Endothelial cell of umbilical vein (primary cell): ENCODE measurements at regions not wholly inside any gene's neighbourhood (a gene's known extent, or its start where the extent isn't known, plus 50 kb on each side); places are given as distances from the start of the nearest gene placed in this dataset.

ENCODE experiments used
- BruUV-seq: library from RNA; stranded (reverse); fragments of 400-500 nt; replicated peaks from 2 replicates; lab custom pipeline; 2021; lab: Mats Ljungman, UMichigan
- CTCF ChIA-PET: fragments of 300-600, 350-600 bp; sonication (Branson Sonifier 250); formaldehyde crosslinking; loops from one replicate; lab custom pipeline; 2021; ENCODE audit warnings: antibody characterized with exemption, inconsistent platforms; lab: Charles Lee
- POLR2A ChIA-PET: fragments of 300-600, 350-600 bp; sonication (Branson Sonifier 250); formaldehyde crosslinking; loops from one replicate; lab custom pipeline; 2021; ENCODE audit warnings: antibody characterized with exemption, inconsistent platforms; lab: Charles Lee
- DNase-seq: peaks from one replicate; pipeline ENCODE4 v3.0.0-alpha.2; 2011; ENCODE audit warnings: low read depth, low spot score
- FAIRE-seq: peaks from 2 replicates; lab custom pipeline; 2011; peaks lifted over from hg19 to GRCh38; lab: Jason Lieb, UNC
- H2AFZ ChIP-seq: 2 replicates; pipeline ENCODE4 v1.6.0; 2012; ENCODE audit warnings: low read depth, low read length, control low read depth, inconsistent platforms
- H3K27ac ChIP-seq: 2 replicates; pipeline ENCODE4 v1.5.1; 2011; ENCODE audit warnings: low read depth, mild to moderate bottlenecking, control low read depth, low read length, moderate library complexity; ENCODE audit not compliant: insufficient read depth
- H3K27me3 ChIP-seq, 2 experiments: 2 replicates each; pipeline versions ENCODE4 v1.6.0 to v1.6.1; 2011; ENCODE audit warnings: low read length in 2 of 2, mixed read lengths in 1 of 2; ENCODE audit not compliant: control insufficient read depth in 2 of 2, insufficient read depth in 2 of 2
- H3K36me3 ChIP-seq, 2 experiments: 2 replicates in 1 of 2; 3 replicates in 1 of 2; pipeline ENCODE4 v1.5.1; 2011; ENCODE audit warnings: low read length in 2 of 2, mild to moderate bottlenecking in 1 of 2, moderate library complexity in 1 of 2; ENCODE audit not compliant: control insufficient read depth in 2 of 2, insufficient read depth in 2 of 2; ENCODE audit errors: extremely low read depth in 1 of 2
- H3K4me1 ChIP-seq: 3 replicates; pipeline ENCODE4 v1.5.1; 2011; ENCODE audit warnings: mild to moderate bottlenecking, low read length; ENCODE audit not compliant: control insufficient read depth, insufficient read depth; ENCODE audit errors: extremely low read depth
- H3K4me2 ChIP-seq: 2 replicates; pipeline ENCODE4 v1.6.1; 2011; ENCODE audit warnings: low read length, control low read depth, mixed read lengths; ENCODE audit not compliant: insufficient read depth
- H3K4me3 ChIP-seq, 3 experiments: fragments of 200-600 bp in 1 of 3; sonication (generic), shearing (Covaris generic) in 1 of 3; replicated peaks in 1 of 3; 2 replicates each; pipeline ENCODE4 v1.5.1; 2011 to 2016; ENCODE audit warnings: control low read depth in 3 of 3, low read length in 3 of 3, mild to moderate bottlenecking in 2 of 3, inconsistent platforms in 1 of 3, low read depth in 1 of 3, moderate library complexity in 1 of 3; ENCODE audit not compliant: insufficient read depth in 1 of 3
- H3K79me2 ChIP-seq: 2 replicates; pipeline ENCODE4 v1.6.0; 2012; ENCODE audit warnings: low read length, inconsistent platforms; ENCODE audit not compliant: control insufficient read depth, insufficient read depth
- H3K9ac ChIP-seq: replicated peaks from 2 replicates; pipeline ENCODE3; 2011; ENCODE audit warnings: low read length, control low read depth; ENCODE audit not compliant: insufficient read depth; ENCODE audit errors: extremely low read depth
- H3K9me1 ChIP-seq: replicated peaks from 3 replicates; pipeline ENCODE4 v1.6.0; 2011; ENCODE audit warnings: mild to moderate bottlenecking, low read length; ENCODE audit not compliant: control insufficient read depth, insufficient read depth; ENCODE audit errors: extremely low read depth
- H3K9me3 ChIP-seq: replicated peaks from 2 replicates; pipeline ENCODE4 v1.5.1; 2012; ENCODE audit warnings: low read length, inconsistent platforms; ENCODE audit not compliant: control insufficient read depth, insufficient read depth
- H4K20me1 ChIP-seq: replicated peaks from 2 replicates; pipeline ENCODE3; 2011; ENCODE audit warnings: mild to moderate bottlenecking, low read length; ENCODE audit not compliant: control insufficient read depth, insufficient read depth; ENCODE audit errors: extremely low read depth
- CTCF ChIP-seq, 2 donors: IDR thresholded peaks; 1 replicate in 1 of 2; 2 replicates in 1 of 2; pipeline ENCODE4 v1.5.1; 2011; ENCODE audit warnings: low read length in 2 of 2, mild to moderate bottlenecking in 2 of 2, moderate library complexity in 2 of 2, control low read depth in 1 of 2, inconsistent platforms in 1 of 2, low read depth in 1 of 2; ENCODE audit not compliant: insufficient read depth in 1 of 2; ENCODE audit errors: extremely low read depth in 1 of 2
- EZH2 ChIP-seq: IDR thresholded peaks from 2 replicates; pipeline ENCODE4 v1.6.1; 2012; ENCODE audit warnings: borderline replicate concordance, low read depth, mild to moderate bottlenecking, moderate library complexity, low read length, inconsistent platforms; ENCODE audit not compliant: severe bottlenecking
- FOS ChIP-seq: IDR thresholded peaks from 2 replicates; pipeline ENCODE4 v1.6.1; 2011; ENCODE audit warnings: mild to moderate bottlenecking, low read length, moderate library complexity, borderline replicate concordance; ENCODE audit not compliant: insufficient read depth
- GATA2 ChIP-seq: IDR thresholded peaks from 2 replicates; pipeline ENCODE4 v1.7.0; 2011; ENCODE audit warnings: low read depth, mild to moderate bottlenecking, moderate library complexity, mixed read lengths, low read length; ENCODE audit not compliant: insufficient read length, insufficient read depth
- JUN ChIP-seq: IDR thresholded peaks from 2 replicates; pipeline ENCODE4 v1.6.1; 2011; ENCODE audit warnings: borderline replicate concordance, low read depth; ENCODE audit not compliant: insufficient read length, insufficient read depth
- MAX ChIP-seq: IDR thresholded peaks from 2 replicates; pipeline ENCODE4 v1.6.1; 2011; ENCODE audit not compliant: insufficient read depth, insufficient read length
- MYC ChIP-seq: IDR thresholded peaks from one replicate; pipeline ENCODE4 v1.6.1; 2011; ENCODE audit warnings: mild to moderate bottlenecking, low read depth, low read length
- POLR2A ChIP-seq: IDR thresholded peaks from 2 replicates; pipeline ENCODE4 v1.6.1; 2012; ENCODE audit warnings: low read depth, mild to moderate bottlenecking, control low read depth, low read length
- POLR2AphosphoS5 ChIP-seq: IDR thresholded peaks from 2 replicates; pipeline ENCODE4 v1.6.1; 2012; ENCODE audit warnings: low read depth, mild to moderate bottlenecking, control low read depth, low read length, moderate library complexity; ENCODE audit not compliant: insufficient read depth
- dilution Hi-C: fragments of 300-500 bp; cut with MboI; formaldehyde crosslinking; loops from one replicate; pipeline ENCODE4 v1.15.0; 2019; ENCODE audit warnings: low sequenced_read_pairs; ENCODE audit not compliant: extremely low pct_ligation_motif_present
- intact Hi-C: fragments of 100-400 bp; cut with micrococcal nuclease; formaldehyde crosslinking; loops from one replicate; pipeline ENCODE4 v1.10.0; 2022

GRCh38 chr1:47686731-47687630 is 249.1 kb downstream of the FOXD2 start:
- BruUV-seq: no TSS peak
- H3K4me2 ChIP-seq: no peak overlapping the region
- dilution Hi-C loops (loop anchor here (25.0 kb wide), 1 partner anchor 225 kb away; no protein-coding TSS in a partner anchor), intact Hi-C loops (no loop called here)
- H3K27ac ChIP-seq: no peak overlapping the region
- ChIA-PET CTCF (interaction anchor here (1.0 to 1.5 kb wide), 3 partner anchors 10 to 250 kb away, joined by 3 to 5 read pairs (median 4); partner anchors contain the start of gene FOXD2), POLR2A (no interaction called here)
- FAIRE-seq: no peak
- H3K9me3 ChIP-seq: no peaks in the 10 kb centered on the region
- H3K27me3 ChIP-seq: peaks cover 2 to 6% of the 10 kb centered on the region in 2 experiments
- no peaks in the 10 kb centered on the region for H4K20me1 ChIP-seq
- no peaks in the 10 kb centered on the region for H3K4me1 ChIP-seq
- TF ChIP-seq FOS: no peak
- no peak for TF ChIP-seq MYC
- no peak for TF ChIP-seq MAX
- TF ChIP-seq CTCF (IDR thresholded peaks at IDR 0.05; ENCODE audit: extremely low read depth in 1 of 2, insufficient read depth in 1 of 2, low read depth in 1 of 2, low read length in 2 of 2): no peak
- TF ChIP-seq JUN: no peak
- no peak for TF ChIP-seq GATA2
- no peak for TF ChIP-seq POLR2A
- TF ChIP-seq POLR2AphosphoS5: no peak
- TF ChIP-seq EZH2: no peak
- no peaks in the 10 kb centered on the region for H3K36me3 ChIP-seq
- H2AFZ ChIP-seq: no peak overlapping the region
- no peak overlapping the region for H3K4me3 ChIP-seq
- DNase-seq: no peak
- H3K9ac ChIP-seq: no peak overlapping the region
- no peaks in the 10 kb centered on the region for H3K79me2 ChIP-seq
- H3K9me1 ChIP-seq: no peaks in the 10 kb centered on the region
